HG03097 (cell line): ENCODE measurements at regions not wholly inside any gene's neighbourhood (a gene's known extent, or its start where the extent isn't known, plus 50 kb on each side); places are given as distances from the start of the nearest gene placed in this dataset.

ENCODE experiments used
- ATAC-seq: cut with Tn5 transposase; IDR thresholded peaks from one replicate; pipeline ENCODE4 v1.9.1; 2021; ENCODE audit not compliant: unreplicated experiment, low FRiP score

- no peak for ATAC-seq
Observed at GRCh38 chr2:194253528-194254259, 1403.3 kb upstream of the SLC39A10 start.

- no peak for ATAC-seq
Observed at GRCh38 chr2:194252127-194252526, 1404.9 kb upstream of the SLC39A10 start.

- no peak for ATAC-seq
Observed at GRCh38 chr2:194232600-194232999, 1424.4 kb upstream of the SLC39A10 start.

- no peak for ATAC-seq
Observed at GRCh38 chr2:194223218-194223617, 1433.8 kb upstream of the SLC39A10 start.

- ATAC-seq: no peak
Observed at GRCh38 chr2:194214192-194214591, 1442.8 kb upstream of the SLC39A10 start.

- ATAC-seq: no peak
Observed at GRCh38 chr2:194205568-194206227, 1451.3 kb upstream of the SLC39A10 start.

- ATAC-seq: no peak
Observed at GRCh38 chr2:194203898-194204297, 1453.1 kb upstream of the SLC39A10 start.

- ATAC-seq: no peak
Observed at GRCh38 chr2:194182888-194183287, 1474.1 kb upstream of the SLC39A10 start.

- ATAC-seq: no peak
Observed at GRCh38 chr2:194176134-194176533, 1480.9 kb upstream of the SLC39A10 start.

- ATAC-seq: peak; percentile 82
Observed at GRCh38 chr2:194166818-194167217, 1490.2 kb upstream of the SLC39A10 start.

- no peak for ATAC-seq
Observed at GRCh38 chr2:194155431-194155830, 1501.6 kb upstream of the SLC39A10 start.

- ATAC-seq: no peak
Observed at GRCh38 chr2:194151231-194151630, 1505.8 kb upstream of the SLC39A10 start.

GRCh38 chr2:194135463-194135862 is 1521.6 kb upstream of the SLC39A10 start:
- no peak for ATAC-seq

GRCh38 chr2:194128810-194129209 is 1528.2 kb upstream of the SLC39A10 start:
- no peak for ATAC-seq

- ATAC-seq: no peak
Observed at GRCh38 chr2:194126418-194126817, 1530.6 kb upstream of the SLC39A10 start.

- no peak for ATAC-seq
Observed at GRCh38 chr2:194116861-194117260, 1540.2 kb upstream of the SLC39A10 start.

- no peak for ATAC-seq
Observed at GRCh38 chr2:194105358-194105757, 1551.7 kb upstream of the SLC39A10 start.

- ATAC-seq: peak; percentile 91
Observed at GRCh38 chr2:194104687-194105086, 1552.3 kb upstream of the SLC39A10 start.

- ATAC-seq: no peak
Observed at GRCh38 chr2:194103941-194104659, 1552.9 kb upstream of the SLC39A10 start.

- ATAC-seq: no peak
Observed at GRCh38 chr2:194102546-194102945, 1554.5 kb upstream of the SLC39A10 start.

- ATAC-seq: no peak
Observed at GRCh38 chr2:194100201-194100600, 1556.8 kb upstream of the SLC39A10 start.

GRCh38 chr2:194096402-194096801 is 1560.6 kb upstream of the SLC39A10 start:
- ATAC-seq: no peak
